ENCODE measurements at regions not wholly inside any gene's neighbourhood (a gene's known extent, or its start where the extent isn't known, plus 50 kb on each side); places are given as distances from the start of the nearest gene placed in this dataset.

- no peak overlapping the region for H3K27ac Mint-ChIP-seq (ENCODE audit: unreplicated experiment)
- DNase-seq (ENCODE audit: low spot score), result no peak
- H3K27me3 Mint-ChIP-seq (ENCODE audit: unreplicated experiment), result peaks cover 2% of the 10 kb centered on the region
- H3K36me3 Mint-ChIP-seq (ENCODE audit: low read depth, unreplicated experiment), result no peaks in the 10 kb centered on the region
- H3K4me3 Mint-ChIP-seq (ENCODE audit: unreplicated experiment), result no peak overlapping the region
- no peaks in the 10 kb centered on the region for H3K9me3 Mint-ChIP-seq (ENCODE audit: unreplicated experiment)
- no peak for TF ChIP-seq CTCF (IDR thresholded peaks at IDR 0.05; ENCODE audit: unreplicated experiment)
- H3K4me1 Mint-ChIP-seq (ENCODE audit: unreplicated experiment), result no peaks in the 10 kb centered on the region
These were observed 178.8 kb upstream of the FRMD6 start for GRCh38 chr14:51472881-51473280.

- H3K27me3 Mint-ChIP-seq (ENCODE audit: unreplicated experiment), result peaks cover 2% of the 10 kb centered on the region
- DNase-seq (ENCODE audit: low spot score), result no peak
- no peaks in the 10 kb centered on the region for H3K36me3 Mint-ChIP-seq (ENCODE audit: low read depth, unreplicated experiment)
- H3K27ac Mint-ChIP-seq (ENCODE audit: unreplicated experiment), result no peak overlapping the region
- H3K4me1 Mint-ChIP-seq (ENCODE audit: unreplicated experiment), result no peaks in the 10 kb centered on the region
- TF ChIP-seq CTCF (IDR thresholded peaks at IDR 0.05; ENCODE audit: unreplicated experiment), result no peak
- H3K4me3 Mint-ChIP-seq (ENCODE audit: unreplicated experiment), result no peak overlapping the region
- H3K9me3 Mint-ChIP-seq (ENCODE audit: unreplicated experiment), result no peaks in the 10 kb centered on the region
These were observed 178.4 kb upstream of the FRMD6 start for GRCh38 chr14:51473351-51473750.

GRCh38 chr14:51473808-51474565, 177.7 kb upstream of the FRMD6 start:
- TF ChIP-seq CTCF (IDR thresholded peaks at IDR 0.05; ENCODE audit: unreplicated experiment), result no peak
- Mint-ChIP-seq H3K9me3 (ENCODE audit: unreplicated experiment) (no peaks in the 10 kb centered on the region), H3K36me3 (ENCODE audit: low read depth, unreplicated experiment) (no peaks in the 10 kb centered on the region), H3K4me1 (ENCODE audit: unreplicated experiment) (no peaks in the 10 kb centered on the region), H3K27me3 (ENCODE audit: unreplicated experiment) (peaks cover 2% of the 10 kb centered on the region), H3K4me3 (ENCODE audit: unreplicated experiment) (no peak overlapping the region), H3K27ac (ENCODE audit: unreplicated experiment) (no peak overlapping the region)
- no peak for DNase-seq (ENCODE audit: low spot score)

- H3K36me3 Mint-ChIP-seq (ENCODE audit: low read depth, unreplicated experiment), result no peaks in the 10 kb centered on the region
- H3K4me1 Mint-ChIP-seq (ENCODE audit: unreplicated experiment), result no peaks in the 10 kb centered on the region
- no peaks in the 10 kb centered on the region for H3K9me3 Mint-ChIP-seq (ENCODE audit: unreplicated experiment)
- no peak for DNase-seq (ENCODE audit: low spot score)
- H3K27ac Mint-ChIP-seq (ENCODE audit: unreplicated experiment), result no peak overlapping the region
- no peak for TF ChIP-seq CTCF (IDR thresholded peaks at IDR 0.05; ENCODE audit: unreplicated experiment)
- peaks cover 2% of the 10 kb centered on the region for H3K27me3 Mint-ChIP-seq (ENCODE audit: unreplicated experiment)
- H3K4me3 Mint-ChIP-seq (ENCODE audit: unreplicated experiment), result no peak overlapping the region
These were observed 176.9 kb upstream of the FRMD6 start for GRCh38 chr14:51474854-51475253.

GRCh38 chr14:51478175-51478621, 173.5 kb upstream of the FRMD6 start:
- no peaks in the 10 kb centered on the region for H3K36me3 Mint-ChIP-seq (ENCODE audit: low read depth, unreplicated experiment)
- TF ChIP-seq CTCF (IDR thresholded peaks at IDR 0.05; ENCODE audit: unreplicated experiment), result no peak
- H3K27me3 Mint-ChIP-seq (ENCODE audit: unreplicated experiment), result peaks cover 1% of the 10 kb centered on the region
- H3K4me3 Mint-ChIP-seq (ENCODE audit: unreplicated experiment), result no peak overlapping the region
- no peaks in the 10 kb centered on the region for H3K9me3 Mint-ChIP-seq (ENCODE audit: unreplicated experiment)
- H3K4me1 Mint-ChIP-seq (ENCODE audit: unreplicated experiment), result no peaks in the 10 kb centered on the region
- no peak overlapping the region for H3K27ac Mint-ChIP-seq (ENCODE audit: unreplicated experiment)
- no peak for DNase-seq (ENCODE audit: low spot score)

All from endothelial cell (in vitro differentiated cells).